ENCODE measurements at regions not wholly inside any gene's neighbourhood (a gene's known extent, or its start where the extent isn't known, plus 50 kb on each side); places are given as distances from the start of the nearest gene placed in this dataset.

DNA sequence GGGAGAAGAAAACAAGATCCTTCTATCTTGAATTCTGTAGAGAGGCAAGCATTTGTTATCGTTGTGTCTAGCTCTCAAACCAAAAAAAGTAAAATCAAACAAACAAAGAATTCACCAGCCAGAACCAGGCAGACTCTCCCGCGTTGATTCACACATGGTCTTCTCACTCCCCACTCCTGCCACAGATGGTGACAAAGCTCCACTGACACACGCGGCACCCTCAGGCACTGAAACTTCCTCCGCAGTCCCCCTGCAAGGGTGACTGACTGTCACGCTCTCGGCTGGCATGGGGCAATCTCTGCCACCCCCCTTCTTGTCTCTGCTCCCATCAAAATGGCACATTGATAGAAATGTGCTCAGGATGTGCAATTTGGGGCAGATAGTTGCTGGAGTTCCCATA is 304.9 kb downstream of the DHX15 start:
- no peak for DNase-seq

DNA sequence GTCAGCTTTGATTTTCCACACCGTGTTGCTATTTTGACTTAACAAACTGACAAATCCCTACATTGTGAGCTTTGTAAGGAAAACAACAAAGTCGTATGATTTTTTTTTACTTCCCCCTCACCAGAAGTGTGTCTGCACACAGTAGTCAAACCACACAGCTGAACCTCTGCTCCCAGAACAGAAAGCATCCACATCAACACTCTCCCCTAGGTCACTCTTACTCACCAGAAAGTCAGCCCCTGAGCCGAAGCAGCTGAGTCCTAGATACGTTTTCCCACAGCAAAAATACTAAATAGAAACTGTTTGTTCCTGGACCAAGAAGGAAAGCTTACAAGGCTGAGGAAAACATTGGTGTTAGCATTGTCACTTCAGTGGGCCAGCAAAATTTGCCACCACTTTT is 305.7 kb downstream of the DHX15 start:
- DNase-seq: no peak

DNA sequence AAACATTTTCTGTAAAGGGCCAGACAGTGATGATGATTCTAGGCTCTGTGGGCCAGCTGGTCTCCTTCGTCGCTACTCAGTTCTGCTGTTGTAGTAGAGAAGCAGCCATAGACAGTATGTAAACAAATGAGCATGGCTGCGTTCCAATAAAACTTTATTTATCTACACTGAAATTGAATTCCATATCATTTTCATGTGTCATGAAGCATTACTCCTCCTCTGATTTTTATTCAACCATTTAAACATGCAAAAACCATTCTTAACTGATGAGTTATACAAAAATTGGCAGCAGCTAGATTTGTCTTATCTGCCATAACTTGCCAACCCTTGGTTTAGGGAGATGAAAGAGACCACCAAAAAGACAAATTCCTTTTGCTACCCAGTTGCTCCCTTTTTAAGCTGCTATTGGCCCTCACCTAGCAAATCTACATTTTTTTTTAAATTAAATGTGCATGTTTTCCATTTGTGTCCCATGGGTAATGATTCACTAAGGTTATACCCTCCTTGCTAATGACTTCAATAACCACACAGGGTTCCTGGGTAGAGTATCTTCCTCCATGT is 309.9 kb downstream of the DHX15 start:
- DNase-seq: no peak

DNA sequence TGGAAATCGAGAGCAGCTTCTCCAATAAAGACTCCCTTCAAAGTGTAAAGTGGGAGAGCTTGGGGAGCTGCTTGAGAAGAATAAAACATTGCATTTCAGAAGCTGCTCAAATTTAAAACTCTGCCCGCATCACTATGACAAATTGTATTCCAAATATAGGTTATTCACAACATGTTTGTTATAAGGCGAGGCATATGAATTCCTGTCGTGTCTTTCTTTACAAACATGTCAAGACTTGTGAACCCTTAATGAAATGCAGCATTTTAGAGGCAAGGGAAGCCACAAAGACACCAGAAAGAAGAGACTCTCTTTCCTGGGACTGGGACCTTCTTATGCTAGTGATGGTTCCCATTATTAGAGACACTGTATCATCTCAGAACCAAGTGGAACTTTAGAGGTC is 311.2 kb downstream of the DHX15 start:
- no peak for DNase-seq

DNA sequence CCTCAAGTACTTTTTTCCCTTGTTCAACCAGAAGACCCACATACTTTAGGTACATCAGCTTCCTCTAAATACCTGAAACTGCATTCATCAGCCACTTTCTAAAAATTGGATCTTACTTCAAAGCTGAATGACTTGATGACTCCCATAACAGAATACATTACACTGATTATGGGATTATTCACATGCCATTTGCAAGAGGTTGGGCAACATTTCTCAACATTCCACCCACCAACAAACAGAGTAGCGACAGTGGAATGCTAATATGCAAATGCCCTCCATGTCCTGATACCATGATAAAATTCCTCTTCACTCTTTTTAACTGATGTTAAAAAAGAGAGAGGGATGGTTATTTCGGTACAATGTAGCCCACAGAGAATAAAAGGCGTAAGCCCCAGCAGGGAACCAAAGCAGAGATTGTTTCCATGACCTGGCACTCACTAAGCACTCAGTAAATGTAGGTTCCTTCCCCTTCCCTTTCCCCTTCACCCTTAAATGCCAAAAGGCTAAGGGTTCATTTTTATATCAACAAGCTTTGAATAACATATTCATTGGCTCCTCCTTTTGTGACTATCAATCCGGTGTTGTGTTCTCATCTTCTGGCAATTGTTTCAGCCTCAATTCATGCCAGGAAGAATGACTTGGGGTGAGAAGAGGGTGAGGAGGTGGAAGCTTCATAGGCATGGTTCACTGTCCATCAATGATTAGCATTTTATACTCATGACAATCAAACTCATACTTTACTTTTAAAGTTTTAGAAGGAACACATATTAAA is 317.2 kb downstream of the DHX15 start:
- no peak for DNase-seq

DNA sequence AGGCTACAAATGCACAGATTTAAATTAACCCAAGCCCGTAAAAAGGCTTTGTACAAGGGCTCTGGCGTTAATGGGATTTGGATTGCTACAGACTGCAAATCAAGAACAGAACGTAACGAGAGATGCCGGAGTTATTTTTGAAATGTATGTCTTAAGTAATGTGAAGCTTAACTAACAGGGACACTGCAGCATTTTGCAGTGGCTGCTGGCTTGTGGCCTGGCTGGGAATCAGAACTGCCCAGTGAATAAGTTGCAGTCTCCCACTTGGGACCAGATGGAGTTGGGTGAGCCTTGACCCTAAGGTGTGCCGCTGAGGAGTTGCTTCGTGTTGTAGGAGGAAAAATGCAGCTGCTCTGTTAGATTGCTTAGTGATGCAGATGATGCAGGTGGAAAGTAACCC is 318.4 kb downstream of the DHX15 start:
- no peak for DNase-seq

DNA sequence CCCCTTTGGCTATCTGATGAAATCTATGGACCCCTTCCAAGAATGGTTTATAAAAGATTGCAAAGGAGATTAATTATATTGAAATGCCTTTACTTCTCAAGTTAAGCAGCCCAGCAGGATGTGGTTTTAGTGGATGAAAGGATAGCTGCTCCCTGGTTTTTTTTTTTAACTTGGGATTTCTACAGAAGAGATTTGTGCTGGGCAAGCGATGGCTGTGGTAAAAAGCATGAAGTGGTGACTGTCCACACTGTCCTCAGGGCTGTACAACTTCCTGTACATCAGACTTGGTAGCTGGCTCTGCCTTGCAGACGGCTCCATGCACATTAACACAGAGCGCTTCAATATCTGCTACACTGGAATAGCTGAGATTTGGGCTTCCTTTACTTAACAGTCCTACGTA is 321.7 kb downstream of the DHX15 start:
- DNase-seq: no peak

DNA sequence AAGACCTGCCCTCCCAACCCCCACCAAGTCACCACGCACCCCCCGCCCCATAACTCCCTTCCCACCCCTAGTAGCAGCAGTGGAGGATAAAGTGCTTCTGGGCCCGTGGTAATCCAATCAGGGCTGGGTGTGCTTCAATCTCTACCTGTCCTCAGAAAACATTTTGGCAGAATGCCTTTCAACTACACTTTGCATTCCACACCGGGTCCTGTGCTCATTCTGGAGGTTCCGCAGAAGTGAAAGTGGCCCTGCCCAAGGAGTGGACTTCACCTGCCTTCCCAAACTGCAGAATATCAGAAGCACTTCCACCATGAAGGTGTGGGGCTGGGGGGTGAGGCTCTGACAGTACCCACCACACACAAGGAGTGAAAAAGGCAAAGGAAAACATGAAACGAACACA is 322.3 kb downstream of the DHX15 start:
- DNase-seq: no peak

DNA sequence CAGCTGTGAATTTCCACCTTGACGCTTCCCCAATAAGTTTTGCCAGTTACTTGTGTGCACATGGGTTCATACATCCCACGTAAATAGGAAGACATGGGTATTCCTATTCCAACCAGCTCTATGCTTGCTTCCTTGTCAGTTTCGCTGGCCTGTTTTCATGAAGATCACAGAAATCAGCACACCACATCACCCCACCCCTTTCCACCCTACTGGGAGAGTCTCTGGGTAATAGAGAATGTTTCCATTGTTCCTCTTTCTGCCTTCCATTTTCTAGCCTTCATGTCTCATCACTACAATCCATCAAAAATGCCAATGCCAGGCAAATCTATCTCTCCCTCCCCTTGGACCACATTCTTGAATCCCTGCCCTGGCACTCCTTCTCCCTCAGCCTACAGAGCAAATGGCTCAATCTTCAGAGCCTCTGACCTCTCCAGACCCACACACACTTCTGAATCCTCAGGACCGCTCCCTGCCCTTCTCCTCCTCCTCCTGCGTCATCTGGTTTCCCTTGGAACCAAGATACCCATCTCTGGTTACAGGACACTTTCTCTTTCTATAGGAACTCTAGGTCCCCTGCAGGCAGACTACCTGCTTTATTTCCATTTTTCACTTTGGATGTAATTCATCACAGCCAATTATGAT is 323.3 kb downstream of the DHX15 start:
- no peak for DNase-seq

DNA sequence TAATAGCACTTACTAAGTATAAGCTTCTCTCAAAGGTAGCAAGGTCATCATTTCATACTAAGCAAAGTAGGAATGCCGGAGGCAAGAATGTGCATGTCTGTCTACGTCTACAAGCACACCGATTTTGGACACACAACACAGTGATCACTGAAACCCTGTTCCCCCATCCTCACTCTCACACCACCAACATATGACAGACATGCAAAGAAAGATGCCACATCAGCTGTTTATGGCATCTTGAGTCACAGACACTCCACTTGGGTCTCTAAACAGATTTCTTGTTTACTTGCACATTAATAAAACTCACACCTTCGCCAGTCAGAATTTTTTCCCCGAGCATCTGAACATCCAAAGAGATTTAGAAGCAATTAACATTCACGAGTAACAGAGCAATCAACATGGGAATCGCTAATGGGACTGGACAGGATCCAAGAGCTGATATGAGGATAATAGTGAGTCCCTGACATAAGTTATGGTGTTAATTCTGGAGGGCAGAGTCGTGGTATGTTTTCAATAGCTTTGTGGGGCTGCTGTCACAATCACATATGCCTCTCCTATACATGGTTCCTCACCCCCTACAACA is 324.1 kb downstream of the DHX15 start:
- DNase-seq: no peak

DNA sequence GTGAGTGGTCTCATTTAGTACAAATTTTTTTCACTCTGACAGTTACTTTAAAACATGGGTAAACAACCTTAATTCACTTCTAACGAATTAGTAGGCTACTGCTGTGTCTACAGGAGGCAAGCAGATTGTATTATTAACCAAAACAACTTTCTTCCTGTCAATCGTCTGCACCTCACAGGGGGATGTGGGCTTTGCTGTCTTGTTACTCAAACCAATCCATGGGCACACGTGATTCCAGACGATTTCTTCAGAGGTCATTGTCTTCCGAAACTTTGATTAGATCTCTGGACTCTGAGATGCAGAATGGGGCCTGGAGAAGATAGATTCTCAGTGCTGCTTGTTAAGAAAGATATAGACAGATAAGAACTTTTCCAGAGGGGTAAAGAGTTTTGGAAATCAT is 327.8 kb downstream of the DHX15 start:
- DNase-seq: no peak

DNA sequence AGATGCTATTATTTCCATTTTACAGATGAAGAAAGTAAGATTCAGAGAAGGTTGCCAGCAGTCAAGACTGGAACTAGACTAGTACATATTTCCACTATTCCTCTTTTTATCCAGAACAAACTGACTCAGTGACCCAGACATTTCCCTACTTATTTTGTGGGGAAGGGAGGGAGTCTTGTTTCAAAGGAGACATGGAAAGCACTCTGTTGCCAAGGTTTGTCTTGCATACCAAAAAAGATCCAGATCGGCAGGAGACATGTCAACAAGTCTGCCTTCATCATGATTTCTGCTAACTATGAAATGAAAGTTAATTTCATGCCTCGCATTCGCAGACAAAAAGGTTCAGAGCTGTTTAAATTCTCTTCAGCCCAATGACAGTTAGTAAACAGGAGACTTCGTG is 328.3 kb downstream of the DHX15 start:
- DNase-seq: no peak

DNA sequence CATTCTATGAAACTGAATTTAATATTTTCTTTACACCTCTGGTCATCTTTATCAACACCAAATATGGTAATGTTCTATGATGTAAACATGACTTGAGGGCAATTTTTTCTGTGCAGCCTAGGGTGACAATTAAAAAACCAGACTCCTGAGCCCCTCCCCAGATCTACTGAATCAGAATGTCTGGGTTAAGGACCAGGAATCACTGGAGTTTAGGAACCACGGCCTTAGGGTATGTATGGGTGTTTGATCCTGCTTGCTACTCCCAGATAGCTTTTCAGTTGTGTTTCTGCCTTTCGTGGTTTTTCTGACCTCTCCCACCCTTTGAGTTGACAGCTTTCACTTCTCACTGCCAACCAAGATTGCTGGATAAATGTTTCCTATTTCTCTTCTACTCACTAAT is 332.2 kb downstream of the DHX15 start:
- no peak for DNase-seq

DNA sequence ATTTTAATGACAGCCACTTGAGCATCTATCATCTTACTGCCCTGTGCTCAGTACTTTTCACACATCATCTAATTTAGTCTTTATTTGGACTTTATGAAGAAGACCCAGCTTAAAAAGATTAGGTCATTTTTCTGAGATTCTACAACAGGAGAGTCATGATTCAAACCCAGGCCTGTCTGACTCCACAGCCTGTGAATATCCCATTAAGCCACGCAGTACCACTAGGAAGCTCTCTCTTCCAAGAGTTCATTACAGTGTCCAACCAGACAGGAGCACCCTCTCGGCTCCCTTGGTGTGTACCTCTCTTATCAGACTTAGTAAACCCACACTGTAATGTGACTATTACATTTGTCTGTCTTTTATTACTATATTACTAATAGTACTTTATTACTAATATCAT is 332.8 kb downstream of the DHX15 start:
- DNase-seq: no peak

DNA sequence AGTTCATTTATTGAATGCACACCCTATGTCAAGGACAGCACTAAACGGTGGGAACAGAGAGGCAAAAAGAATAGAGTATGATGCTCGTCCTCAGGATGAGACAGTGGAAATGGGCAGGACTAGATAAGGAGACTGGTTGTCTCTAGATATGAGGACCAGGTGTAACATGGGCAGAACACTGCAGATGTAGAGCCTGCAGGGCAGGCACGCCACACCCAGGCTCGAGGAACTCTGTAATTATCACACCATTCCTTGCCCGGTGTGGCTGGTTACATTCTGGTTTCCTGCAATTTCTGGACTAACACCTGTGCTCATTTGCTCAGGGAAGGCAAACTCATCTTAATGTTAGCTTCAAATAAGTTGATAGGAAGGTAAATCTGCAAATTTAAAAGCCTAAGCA is 334.4 kb downstream of the DHX15 start:
- DNase-seq: no peak

DNA sequence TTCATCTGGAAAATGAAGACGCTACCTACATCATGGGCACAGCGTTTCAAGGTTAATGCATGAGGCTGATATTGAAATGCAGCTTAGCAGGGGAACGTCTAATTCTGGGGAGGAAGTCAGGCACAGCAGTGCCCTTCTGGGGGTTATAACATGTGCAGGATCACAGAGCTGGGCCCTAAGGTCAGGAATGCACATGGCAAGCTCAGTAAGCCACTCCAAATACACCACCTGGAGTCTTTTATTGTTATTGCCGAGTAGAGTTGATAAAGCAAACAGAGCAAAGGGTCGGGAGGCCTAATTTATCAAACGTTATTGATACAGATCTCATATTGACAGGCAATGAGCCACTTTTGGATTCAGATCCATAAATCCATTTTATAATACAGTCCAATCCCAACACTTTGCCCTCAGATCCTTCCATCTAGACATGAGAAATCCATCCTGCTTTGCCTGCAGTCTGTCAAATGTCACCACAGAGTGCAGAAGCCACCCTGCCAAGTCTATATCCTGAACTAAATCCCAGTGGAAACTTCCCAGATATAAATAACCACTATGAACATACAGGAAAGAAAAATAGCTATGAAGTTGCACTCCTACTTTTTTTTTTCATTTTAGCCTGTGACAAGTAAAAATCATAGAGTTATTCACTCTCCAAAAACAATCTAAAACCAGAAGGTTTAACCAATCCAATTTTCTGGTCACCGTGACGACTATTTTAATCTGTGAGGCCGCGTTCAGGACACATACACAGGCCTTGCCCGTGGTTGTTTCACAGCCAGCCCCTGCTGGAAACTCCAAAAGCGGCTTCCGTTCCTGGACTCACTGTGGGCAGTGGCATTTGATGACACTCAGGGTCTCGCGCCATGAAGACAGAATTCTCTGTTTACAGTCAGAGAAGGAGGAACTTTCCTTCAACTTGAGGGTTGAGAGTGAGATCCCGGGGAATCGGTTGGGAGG is 335.4 kb downstream of the DHX15 start:
- DNase-seq: no peak

DNA sequence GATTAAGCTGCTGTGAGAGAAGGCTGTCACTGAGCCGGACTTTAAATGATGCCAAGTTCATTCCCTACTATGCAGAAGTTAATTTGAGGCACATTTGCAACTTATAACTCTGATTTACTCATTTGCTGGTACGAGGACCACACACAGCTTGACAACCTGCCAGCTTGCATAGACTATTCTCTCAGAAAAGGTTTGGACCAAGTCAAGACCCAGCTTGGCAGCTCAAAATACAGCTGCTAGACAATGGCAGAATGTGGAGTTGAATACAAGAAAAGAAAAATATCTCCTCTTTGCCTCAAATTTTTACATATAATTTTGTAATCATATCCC is 338.9 kb downstream of the DHX15 start:
- DNase-seq: no peak

DNA sequence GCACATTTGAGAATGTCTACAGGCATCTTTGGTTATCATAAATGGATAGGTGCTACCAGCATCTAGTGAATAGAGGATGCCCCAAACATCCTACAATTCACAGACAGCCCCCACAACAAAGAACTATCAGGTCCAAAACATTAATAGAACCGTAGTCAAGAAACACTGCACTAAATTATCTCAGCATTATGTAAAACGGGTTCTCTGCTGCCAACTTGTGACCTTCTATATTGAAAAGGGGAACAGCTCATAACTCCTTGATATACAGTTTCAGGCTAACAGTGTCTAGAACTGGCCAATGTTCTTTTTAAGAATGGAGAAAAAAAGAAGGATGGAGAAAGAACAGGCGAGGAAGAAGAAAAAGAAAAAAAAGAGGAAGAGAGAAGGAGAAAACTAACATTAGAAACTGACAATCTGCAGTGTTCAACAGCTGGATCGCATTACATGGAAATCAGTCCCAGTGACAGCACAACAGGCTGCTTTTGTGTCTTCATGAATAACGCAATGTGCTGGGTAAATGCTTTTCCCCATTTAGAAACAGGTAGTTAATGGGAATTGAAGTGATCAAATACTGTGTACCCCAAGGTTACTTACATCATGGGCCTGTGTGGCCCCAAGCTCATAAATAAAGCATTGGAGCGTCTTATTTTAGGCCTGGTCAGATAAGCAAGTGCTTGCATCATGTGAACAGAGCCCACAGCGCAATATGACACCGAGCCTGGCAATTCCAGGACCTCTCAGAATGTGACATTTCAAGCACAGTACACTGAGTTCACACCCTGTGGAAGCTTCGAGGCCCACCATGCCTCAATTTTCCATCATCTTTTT is 339.5 kb downstream of the DHX15 start:
- no peak for DNase-seq

DNA sequence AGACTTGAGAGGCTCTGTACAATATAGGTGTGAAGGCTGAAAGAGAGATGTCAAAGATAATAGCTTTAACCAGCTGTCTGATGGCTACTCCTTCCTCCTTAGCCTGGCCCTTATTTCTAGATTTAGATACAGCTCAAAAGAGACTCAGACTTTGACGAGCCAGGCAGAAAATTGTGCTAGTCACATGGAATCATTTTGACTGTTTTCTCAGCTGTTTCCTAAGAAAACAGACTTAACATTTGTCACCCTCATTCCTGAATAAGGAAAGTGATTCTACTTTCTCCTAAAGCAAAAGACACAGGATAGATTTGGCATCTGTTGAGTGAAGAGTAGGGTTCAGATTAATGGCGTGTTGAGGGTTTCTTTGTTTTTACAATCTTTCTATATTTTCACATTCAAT is 340.7 kb downstream of the DHX15 start:
- DNase-seq: no peak

DNA sequence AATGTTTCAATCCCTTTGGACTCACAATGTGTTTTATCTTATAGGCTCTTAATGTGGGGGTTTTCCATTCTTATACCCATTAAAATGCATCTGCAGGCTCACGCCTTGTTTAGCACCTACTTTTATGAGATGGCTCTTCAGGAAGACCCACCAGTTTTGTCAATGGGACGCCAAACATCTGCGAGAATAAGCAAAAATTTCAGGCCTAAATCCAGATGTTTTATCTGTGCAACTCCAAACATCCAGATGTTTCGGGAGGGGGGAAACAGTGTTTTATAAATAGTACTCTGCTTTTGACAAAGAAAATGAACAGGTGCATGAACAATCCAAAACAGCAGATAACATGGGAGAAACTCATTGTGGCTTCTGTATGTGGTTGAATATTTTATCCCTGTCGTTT is 342.8 kb downstream of the DHX15 start:
- DNase-seq: no peak

DNA sequence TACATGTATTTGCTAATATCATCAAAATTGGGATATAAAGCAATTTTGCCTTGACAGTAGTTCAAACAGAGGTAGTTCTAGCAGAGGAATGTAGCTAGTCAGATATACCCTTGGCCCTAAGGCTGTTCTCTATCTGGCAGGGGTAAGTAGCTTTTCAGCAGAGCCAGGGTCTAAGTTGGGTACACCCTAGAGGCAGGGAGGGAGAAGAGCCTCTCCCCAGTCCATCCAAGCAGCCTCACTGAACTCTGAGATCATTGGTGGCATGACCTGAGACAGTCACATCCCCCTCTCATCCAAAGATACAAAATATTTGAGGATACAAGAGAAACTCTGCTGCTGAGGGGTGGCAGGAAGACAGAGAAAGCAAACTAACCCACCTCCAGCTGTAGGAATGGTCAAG is 343.7 kb downstream of the DHX15 start:
- DNase-seq: no peak

DNA sequence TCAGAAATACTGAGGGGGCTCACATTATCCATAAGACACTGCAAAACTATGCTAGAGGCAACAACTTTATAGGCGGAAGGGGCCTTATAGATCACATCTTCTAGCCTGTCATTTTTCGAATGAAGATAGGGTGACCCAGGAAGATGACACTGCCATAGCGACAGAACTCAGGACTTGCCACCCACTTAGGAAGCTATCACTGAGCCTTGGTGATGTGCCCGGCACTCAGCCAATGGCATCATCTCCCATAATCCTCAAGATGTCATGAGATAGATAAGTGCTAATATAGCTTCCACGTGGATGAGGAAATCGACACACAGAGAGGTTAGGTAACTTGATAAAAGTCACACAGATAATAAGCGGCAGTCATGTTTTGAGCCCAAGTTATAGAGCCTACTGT is 346.6 kb downstream of the DHX15 start:
- no peak for DNase-seq

All from NK-92 treated with Interleukin-12 subunit alpha and Interleukin-12 subunit beta, amount 100 ng/mL, for 24 hours (cell line).